GM23338 (cell line): ENCODE measurements at regions not wholly inside any gene's neighbourhood (a gene's known extent, or its start where the extent isn't known, plus 50 kb on each side); places are given as distances from the start of the nearest gene placed in this dataset.

ENCODE experiments used
- CTCF ChIP-seq, 2 experiments: fragments of 200-600 bp in 1 of 2; sonication (generic) in 1 of 2; conservative IDR thresholded peaks; 2 replicates each; pipeline versions ENCODE4 v1.5.1 to v1.6.1; 2016 to 2017; ENCODE audit warnings: antibody characterized with exemption in 2 of 2, low read depth in 2 of 2, mild to moderate bottlenecking in 2 of 2, moderate library complexity in 1 of 2
- EZH2phosphoT487 ChIP-seq: fragments of 200-600 bp; sonication (generic); IDR thresholded peaks from one replicate; pipeline ENCODE4 v1.8.1; 2018; ENCODE audit warnings: antibody characterized with exemption; ENCODE audit not compliant: unreplicated experiment

GRCh38 chr12:78712834-78713481, 151.6 kb upstream of the SYT1 start:
- TF ChIP-seq CTCF (conservative IDR thresholded peaks at IDR 0.05; ENCODE audit: low read depth in 2 of 2), result no peak
- no peak for TF ChIP-seq EZH2phosphoT487
